SJCRH30 (cell line): ENCODE measurements at regions not wholly inside any gene's neighbourhood (a gene's known extent, or its start where the extent isn't known, plus 50 kb on each side); places are given as distances from the start of the nearest gene placed in this dataset.

Source experiments
- DNase-seq, 2 experiments: peaks; one replicate each; pipeline ENCODE4 v3.0.0-alpha.2; 2015 to 2020
- H3K27ac ChIP-seq: fragments of 250-450 bp; sonication (Bioruptor Pico); 2 replicates; pipeline ENCODE4 v1.5.1; 2020; ENCODE audit warnings: mild to moderate bottlenecking, moderate library complexity
- H3K27me3 ChIP-seq: fragments of 250-450 bp; sonication (Bioruptor Pico); 2 replicates; pipeline ENCODE4 v1.5.1; 2020; ENCODE audit warnings: mild to moderate bottlenecking, moderate library complexity
- H3K36me3 ChIP-seq: fragments of 250-450 bp; sonication (Bioruptor Pico); 2 replicates; pipeline ENCODE4 v1.5.1; 2020; ENCODE audit warnings: mild to moderate bottlenecking, moderate library complexity
- H3K4me1 ChIP-seq: fragments of 250-450 bp; sonication (Bioruptor Pico); 2 replicates; pipeline ENCODE4 v1.5.1; 2020; ENCODE audit warnings: mild to moderate bottlenecking, moderate library complexity
- H3K4me3 ChIP-seq: fragments of 250-450 bp; sonication (Bioruptor Pico); 2 replicates; pipeline ENCODE4 v1.5.1; 2020; ENCODE audit warnings: mild to moderate bottlenecking, moderate library complexity
- H3K9me3 ChIP-seq: fragments of 250-450 bp; sonication (Bioruptor Pico); replicated peaks from 2 replicates; pipeline ENCODE4 v1.5.1; 2020; ENCODE audit warnings: mild to moderate bottlenecking, moderate library complexity

DNA sequence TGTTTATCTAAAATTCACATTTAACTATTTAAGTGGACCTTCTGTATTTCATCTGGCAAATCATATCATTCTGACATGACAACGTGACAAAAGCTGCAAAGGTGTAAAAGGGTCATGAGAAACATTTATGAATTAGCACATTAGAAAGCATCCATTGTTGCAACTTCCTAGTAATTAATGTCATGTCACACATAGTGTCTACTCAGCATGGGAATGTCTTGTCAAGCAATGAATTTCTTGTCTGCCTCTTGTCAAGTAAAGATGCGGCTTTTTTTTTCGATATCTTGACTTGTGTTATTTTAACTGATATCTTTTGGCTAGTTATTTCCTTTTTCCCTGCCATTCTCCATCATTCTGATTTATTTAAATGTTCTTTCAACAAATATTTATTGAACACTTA is 463.5 kb upstream of the CXorf51B start:
- Histone ChIP-seq H3K36me3 (no peaks in the 10 kb centered on the region), H3K27me3 (no peaks in the 10 kb centered on the region), H3K27ac (no peak overlapping the region), H3K4me1 (no peaks in the 10 kb centered on the region), H3K4me3 (no peak overlapping the region), H3K9me3 (no peaks in the 10 kb centered on the region)
- DNase-seq: no peak

DNA sequence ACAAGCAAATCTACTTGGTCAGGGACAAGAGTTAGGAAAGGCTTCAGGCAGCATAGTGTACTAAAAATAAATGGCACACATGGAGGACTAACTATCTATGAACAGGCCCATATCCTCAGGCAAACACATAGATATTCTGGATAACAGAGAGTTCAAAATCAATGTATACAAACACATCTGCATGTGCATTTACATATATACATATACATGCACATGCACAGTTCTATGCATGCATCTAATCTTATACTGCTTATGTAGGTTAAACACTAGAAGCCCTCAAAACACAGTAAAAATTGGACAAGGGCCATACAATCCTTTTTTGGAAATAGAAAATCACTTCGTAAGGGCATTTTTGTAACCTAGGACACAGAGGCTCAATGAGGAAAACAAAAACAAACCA is 458.0 kb upstream of the CXorf51B start:
- Histone ChIP-seq H3K27ac (no peak overlapping the region), H3K4me1 (no peaks in the 10 kb centered on the region), H3K36me3 (no peaks in the 10 kb centered on the region)

DNA sequence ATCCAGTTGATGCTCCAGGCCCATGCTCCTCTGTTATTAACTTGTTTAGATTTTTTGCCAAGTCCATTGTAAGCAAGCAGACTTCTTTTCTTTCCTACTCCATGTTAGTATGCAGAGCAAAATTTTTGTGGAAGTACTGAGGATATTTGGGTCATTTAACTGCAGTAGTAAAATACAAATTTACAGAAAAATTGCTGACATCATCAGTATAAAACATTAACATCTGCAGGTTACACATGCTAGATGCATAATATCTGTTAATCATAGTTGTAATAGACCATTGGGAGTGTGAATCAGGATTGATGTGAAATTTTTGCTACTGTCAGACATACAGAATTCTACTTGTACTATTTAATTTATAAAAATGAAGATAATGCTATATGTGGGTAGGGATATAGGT is 454.1 kb upstream of the CXorf51B start:
- no peaks in the 10 kb centered on the region for H3K36me3 ChIP-seq
- H3K9me3 ChIP-seq: no peaks in the 10 kb centered on the region
- H3K4me1 ChIP-seq: no peaks in the 10 kb centered on the region

More for the DNA sequence above, 458.0 kb upstream of the CXorf51B start:
- Histone ChIP-seq H3K4me3 (no peak overlapping the region), H3K27me3 (no peaks in the 10 kb centered on the region), H3K9me3 (no peaks in the 10 kb centered on the region)
- DNase-seq: no peak

DNA sequence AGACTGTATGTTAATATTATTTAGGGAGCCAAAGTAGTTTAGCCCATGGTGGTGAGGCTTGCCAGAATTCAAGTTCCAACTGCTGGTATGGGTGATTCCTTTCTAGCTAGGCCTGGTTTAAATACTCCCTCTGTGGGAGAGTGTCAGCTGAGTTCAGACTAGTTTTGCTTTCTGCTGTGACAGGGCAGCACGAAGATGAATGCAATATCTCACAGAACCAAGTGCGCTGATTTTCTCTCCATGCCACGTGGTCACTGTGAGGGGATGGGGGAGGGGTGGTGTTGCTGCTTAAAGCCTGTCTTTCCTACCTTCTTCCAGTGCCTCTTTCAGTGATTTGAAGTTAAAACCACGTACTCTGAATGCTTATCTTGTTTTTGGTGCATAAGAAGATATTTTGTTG is 445.7 kb upstream of the CXorf51B start:
- Histone ChIP-seq H3K36me3 (no peaks in the 10 kb centered on the region), H3K9me3 (no peaks in the 10 kb centered on the region), H3K4me3 (no peak overlapping the region), H3K4me1 (no peaks in the 10 kb centered on the region), H3K27me3 (no peaks in the 10 kb centered on the region), H3K27ac (no peak overlapping the region)
- DNase-seq: no peak

More for the DNA sequence above, 454.1 kb upstream of the CXorf51B start:
- H3K27me3 ChIP-seq: no peaks in the 10 kb centered on the region
- no peak overlapping the region for H3K27ac ChIP-seq
- no peak for DNase-seq
- H3K4me3 ChIP-seq: no peak overlapping the region

DNA sequence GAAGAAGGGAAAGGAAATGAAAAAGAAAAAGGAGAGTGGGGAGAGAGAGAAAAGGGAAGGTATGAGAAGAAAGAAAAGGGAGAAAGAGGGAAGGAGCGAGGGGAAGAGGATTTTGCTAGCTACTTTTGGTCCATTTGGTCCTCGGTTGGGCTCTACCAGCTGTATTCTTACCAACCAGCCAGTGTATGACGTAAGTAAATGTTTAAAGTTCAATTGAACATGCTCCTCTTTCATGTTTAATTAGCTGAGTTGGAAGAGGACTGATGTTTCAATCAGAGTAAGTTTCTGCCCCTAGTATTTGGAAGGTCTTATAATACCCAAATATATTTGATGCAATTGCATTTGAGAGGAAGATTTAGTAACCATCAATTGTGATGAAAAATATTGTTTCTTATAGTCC is 424.0 kb upstream of the CXorf51B start:
- no peak overlapping the region for H3K4me3 ChIP-seq
- no peak for DNase-seq
- H3K27ac ChIP-seq: no peak overlapping the region
- no peaks in the 10 kb centered on the region for H3K27me3 ChIP-seq
- H3K36me3 ChIP-seq: no peaks in the 10 kb centered on the region
- no peaks in the 10 kb centered on the region for H3K4me1 ChIP-seq
- H3K9me3 ChIP-seq: no peaks in the 10 kb centered on the region

DNA sequence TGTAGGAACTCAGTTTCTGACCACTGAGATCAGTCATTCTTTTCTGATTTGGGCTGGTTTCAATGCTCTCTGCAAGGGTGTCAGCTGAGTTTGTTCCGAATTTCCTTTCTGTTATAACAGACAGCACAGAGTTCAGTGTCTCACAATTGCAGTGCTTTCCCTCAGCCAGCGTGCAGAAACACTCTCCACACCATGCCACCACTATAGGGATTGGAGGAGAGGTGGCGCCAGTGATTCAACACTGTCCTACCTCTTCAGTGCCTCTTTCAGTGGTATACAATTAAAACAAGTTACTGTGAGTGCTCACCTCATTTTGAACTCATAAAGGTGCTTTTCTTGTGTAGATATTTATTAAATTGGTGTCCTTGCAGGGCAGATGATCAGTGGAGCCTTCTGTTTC is 413.2 kb upstream of the CXorf51B start:
- H3K36me3 ChIP-seq: no peaks in the 10 kb centered on the region
- DNase-seq: peak in 1 of 2 experiments; percentile 0

DNA sequence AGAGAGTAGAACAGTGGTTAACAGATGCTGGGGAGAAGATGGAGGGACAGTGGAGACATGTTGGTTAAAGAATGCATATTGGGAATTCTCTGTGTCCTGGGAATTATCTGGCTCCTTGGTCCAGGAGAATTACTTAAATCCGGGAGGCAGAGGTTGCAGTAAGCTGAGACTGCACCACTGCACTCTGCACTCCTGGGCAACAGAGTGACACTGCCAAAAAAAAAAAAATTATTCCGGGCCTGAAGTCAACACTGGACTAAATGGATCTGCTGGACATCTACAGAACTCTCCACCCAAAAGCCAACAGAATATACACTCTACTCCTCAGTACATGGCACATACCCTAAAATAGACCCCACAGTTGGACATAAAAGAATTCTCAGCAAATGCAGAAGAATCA is 400.0 kb upstream of the CXorf51B start:
- Histone ChIP-seq H3K9me3 (no peaks in the 10 kb centered on the region), H3K27me3 (no peaks in the 10 kb centered on the region), H3K4me3 (no peak overlapping the region), H3K36me3 (no peaks in the 10 kb centered on the region), H3K27ac (no peak overlapping the region), H3K4me1 (no peaks in the 10 kb centered on the region)
- DNase-seq: no peak

More for the DNA sequence above, 413.2 kb upstream of the CXorf51B start:
- no peaks in the 10 kb centered on the region for H3K4me1 ChIP-seq
- H3K4me3 ChIP-seq: no peak overlapping the region
- no peaks in the 10 kb centered on the region for H3K27me3 ChIP-seq
- H3K9me3 ChIP-seq: no peaks in the 10 kb centered on the region
- H3K27ac ChIP-seq: no peak overlapping the region

DNA sequence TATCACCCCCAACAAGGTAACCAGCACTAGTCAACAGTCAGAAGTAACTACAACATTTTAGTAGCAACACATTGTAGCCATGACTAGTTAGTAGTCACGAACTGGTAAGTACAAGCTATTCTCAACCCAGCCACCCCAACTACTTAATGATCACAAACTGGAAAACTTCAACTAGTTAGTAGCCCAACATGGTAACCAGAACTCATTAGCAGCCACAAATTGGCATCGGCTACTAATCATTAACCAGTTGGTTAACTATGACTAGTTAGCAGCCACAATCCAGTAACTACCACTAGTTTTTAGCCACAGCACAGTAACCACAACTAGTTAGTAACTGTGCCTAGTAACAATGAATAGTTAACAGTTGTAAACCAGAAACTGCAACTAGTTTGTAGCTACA is 385.1 kb upstream of the CXorf51B start:
- no peak overlapping the region for H3K4me3 ChIP-seq
- no peaks in the 10 kb centered on the region for H3K9me3 ChIP-seq
- H3K36me3 ChIP-seq: no peaks in the 10 kb centered on the region
- DNase-seq: no peak
- no peaks in the 10 kb centered on the region for H3K27me3 ChIP-seq
- no peak overlapping the region for H3K27ac ChIP-seq
- H3K4me1 ChIP-seq: no peaks in the 10 kb centered on the region

DNA sequence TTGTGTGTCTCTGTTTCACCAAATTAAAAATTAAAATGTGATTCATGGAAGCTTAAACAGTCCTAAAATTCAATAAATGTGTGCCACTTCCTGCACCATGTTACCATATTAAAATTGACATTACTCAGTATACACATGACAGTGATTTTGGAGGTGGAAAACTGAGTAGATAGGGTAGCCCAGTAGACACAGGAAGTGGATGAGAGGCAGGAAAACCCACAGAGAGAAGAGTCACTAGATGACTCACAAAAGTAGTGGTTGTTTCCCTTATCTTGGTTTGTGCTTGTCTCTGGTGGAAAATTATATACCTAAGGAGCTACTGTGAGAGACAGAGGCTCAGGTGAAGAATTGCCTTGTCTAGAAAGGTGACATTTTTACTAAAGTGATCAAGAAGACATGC is 375.8 kb upstream of the CXorf51B start:
- Histone ChIP-seq H3K27ac (no peak overlapping the region), H3K4me3 (no peak overlapping the region), H3K4me1 (no peaks in the 10 kb centered on the region), H3K9me3 (no peaks in the 10 kb centered on the region), H3K36me3 (no peaks in the 10 kb centered on the region), H3K27me3 (no peaks in the 10 kb centered on the region)
- no peak for DNase-seq

DNA sequence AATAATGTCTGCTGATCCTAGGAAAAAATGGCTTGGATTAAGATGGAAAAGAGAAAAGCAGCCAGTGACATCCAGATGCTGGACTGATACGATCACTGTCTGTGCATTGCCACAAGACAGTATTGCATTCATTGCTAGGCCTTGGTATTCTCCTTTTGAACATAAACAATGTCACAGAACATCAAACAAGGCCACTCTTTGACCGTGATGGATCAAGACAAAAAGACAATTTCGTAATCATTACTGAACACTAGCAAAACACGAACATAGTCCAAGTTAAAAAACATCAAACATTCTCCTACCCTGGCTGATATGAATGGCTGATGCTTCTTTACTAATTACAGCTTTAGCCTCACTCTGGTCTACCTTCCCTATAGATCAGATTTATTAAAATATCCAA is 374.1 kb upstream of the CXorf51B start:
- H3K27ac ChIP-seq: no peak overlapping the region
- DNase-seq: no peak
- no peaks in the 10 kb centered on the region for H3K4me1 ChIP-seq
- H3K36me3 ChIP-seq: no peaks in the 10 kb centered on the region
- H3K9me3 ChIP-seq: no peaks in the 10 kb centered on the region
- H3K4me3 ChIP-seq: no peak overlapping the region
- H3K27me3 ChIP-seq: no peaks in the 10 kb centered on the region

DNA sequence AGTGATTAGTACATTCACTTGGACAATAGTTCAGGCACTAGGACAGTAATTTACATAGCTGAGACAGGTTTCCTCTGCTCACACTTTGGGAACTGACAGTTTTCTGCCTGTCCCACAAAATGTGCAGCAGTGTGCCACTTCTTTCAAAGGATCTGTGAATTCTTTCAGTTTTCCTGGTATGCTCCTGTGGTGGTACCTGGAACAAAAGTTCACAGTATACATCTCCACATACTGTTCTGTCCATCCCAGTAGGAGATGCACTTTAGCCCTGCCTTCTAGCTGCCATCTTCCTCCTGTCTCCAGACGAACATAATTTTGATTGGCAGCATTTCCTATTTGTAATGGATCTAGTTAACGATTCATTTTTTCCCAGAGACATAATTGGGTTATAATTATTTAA is 360.8 kb upstream of the CXorf51B start:
- H3K4me3 ChIP-seq: no peak overlapping the region

DNA sequence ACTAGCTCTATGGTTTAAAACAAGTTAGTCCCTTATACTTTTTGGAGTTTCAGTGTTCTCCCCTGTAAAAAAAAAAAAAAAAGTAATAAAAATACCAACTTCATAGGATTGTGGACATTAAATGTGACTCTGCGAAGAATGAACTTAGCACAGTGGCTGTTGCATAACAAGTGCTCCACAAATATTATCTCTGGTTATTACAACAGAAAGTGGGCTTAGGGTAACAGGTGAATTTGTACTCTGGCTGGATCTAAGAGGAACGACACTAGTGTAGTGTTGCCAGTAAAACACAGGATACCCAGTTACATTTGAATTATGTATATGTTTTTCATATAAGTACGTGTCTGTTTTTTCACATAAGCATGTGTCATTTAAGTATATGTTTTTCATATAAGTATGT is 360.3 kb upstream of the CXorf51B start:
- H3K27ac ChIP-seq: no peak overlapping the region
- DNase-seq: no peak
- no peak overlapping the region for H3K4me3 ChIP-seq
- no peaks in the 10 kb centered on the region for H3K9me3 ChIP-seq
- no peaks in the 10 kb centered on the region for H3K36me3 ChIP-seq
- no peaks in the 10 kb centered on the region for H3K27me3 ChIP-seq
- H3K4me1 ChIP-seq: no peaks in the 10 kb centered on the region

More for the DNA sequence above, 360.8 kb upstream of the CXorf51B start:
- Histone ChIP-seq H3K36me3 (no peaks in the 10 kb centered on the region), H3K4me1 (no peaks in the 10 kb centered on the region), H3K27me3 (no peaks in the 10 kb centered on the region), H3K9me3 (no peaks in the 10 kb centered on the region), H3K27ac (no peak overlapping the region)
- DNase-seq: no peak

DNA sequence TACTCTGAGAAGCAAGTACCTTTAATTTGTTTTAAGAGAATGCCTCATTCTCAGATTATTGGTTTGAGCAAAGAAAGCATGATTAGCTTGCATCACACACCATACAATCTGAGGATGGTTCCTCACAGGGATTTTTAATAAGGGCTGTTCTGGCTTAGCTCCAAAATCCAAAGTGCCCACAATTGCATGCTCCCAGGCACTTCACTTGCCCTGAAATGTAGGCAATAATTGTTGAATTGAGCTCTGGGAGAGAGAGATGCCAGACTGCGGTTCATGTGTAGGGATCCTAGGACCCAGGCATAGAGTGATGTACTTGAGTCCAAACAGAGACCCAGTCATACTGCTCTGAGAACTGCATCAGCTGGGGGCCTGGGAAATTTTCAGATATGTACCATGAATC is 358.4 kb upstream of the CXorf51B start:
- no peaks in the 10 kb centered on the region for H3K4me1 ChIP-seq
- no peak for DNase-seq
- H3K9me3 ChIP-seq: no peaks in the 10 kb centered on the region
- no peaks in the 10 kb centered on the region for H3K27me3 ChIP-seq
- no peak overlapping the region for H3K4me3 ChIP-seq
- H3K36me3 ChIP-seq: no peaks in the 10 kb centered on the region
- no peak overlapping the region for H3K27ac ChIP-seq

DNA sequence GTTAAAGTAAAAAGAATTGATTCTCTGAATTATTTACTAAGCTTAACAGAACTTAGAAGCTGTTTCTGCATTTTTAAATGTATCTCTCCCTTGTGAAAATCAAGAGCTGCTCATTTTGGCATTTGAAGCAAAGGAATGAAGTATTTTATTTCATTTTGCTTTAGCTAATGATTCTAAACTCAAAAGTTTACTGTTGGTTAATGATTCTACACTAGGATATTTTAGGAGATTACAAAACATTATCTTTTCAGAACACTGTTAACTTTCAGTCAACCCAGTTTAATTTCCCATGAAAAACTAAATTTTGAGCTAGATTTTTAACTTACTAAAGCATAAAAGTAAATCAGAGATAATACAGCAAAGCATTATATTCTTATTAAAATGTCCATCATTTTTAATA is 355.2 kb upstream of the CXorf51B start:
- no peaks in the 10 kb centered on the region for H3K9me3 ChIP-seq
- no peak overlapping the region for H3K4me3 ChIP-seq
- H3K27me3 ChIP-seq: no peaks in the 10 kb centered on the region
- no peaks in the 10 kb centered on the region for H3K36me3 ChIP-seq
- no peak overlapping the region for H3K27ac ChIP-seq
- DNase-seq: no peak
- no peaks in the 10 kb centered on the region for H3K4me1 ChIP-seq

DNA sequence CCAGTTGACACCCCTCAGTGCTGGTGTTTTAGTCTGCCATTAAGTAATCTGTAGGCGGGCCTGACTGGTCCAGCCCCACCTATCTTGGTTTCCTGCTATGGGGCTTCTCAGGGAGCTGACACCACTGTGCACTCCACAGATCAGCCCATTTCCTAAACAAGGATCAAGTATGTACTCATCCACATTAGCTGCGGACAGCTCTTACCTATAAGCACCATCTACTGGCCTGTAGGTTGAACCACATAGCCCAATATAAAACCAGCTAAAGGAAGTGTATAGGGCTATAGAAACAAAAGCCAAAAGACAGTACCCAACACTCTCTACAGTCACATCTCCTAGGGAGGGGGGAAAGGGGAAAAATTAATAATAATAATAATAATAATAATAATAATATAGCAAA is 353.5 kb upstream of the CXorf51B start:
- no peak for DNase-seq
- Histone ChIP-seq H3K27ac (no peak overlapping the region), H3K4me3 (no peak overlapping the region), H3K9me3 (no peaks in the 10 kb centered on the region), H3K4me1 (no peaks in the 10 kb centered on the region), H3K27me3 (no peaks in the 10 kb centered on the region), H3K36me3 (no peaks in the 10 kb centered on the region)

DNA sequence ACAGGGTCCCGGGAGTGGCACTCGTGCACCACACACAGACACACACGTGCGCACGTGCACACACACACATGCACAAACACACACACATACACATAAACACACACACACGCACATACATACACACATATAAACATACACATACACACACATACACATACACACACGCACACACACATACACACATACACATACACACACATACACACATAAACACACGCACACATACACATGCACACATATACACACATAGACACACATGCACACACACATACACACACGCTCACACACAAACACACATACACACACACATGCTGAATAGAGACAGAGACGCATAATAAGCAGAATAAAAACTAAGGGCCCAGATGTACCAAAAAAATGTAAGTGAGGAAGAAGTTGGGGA is 332.2 kb upstream of the CXorf51B start:
- Histone ChIP-seq H3K9me3 (no peaks in the 10 kb centered on the region), H3K4me3 (no peak overlapping the region), H3K27me3 (no peaks in the 10 kb centered on the region), H3K36me3 (no peaks in the 10 kb centered on the region), H3K27ac (no peak overlapping the region), H3K4me1 (no peaks in the 10 kb centered on the region)
- DNase-seq: no peak

DNA sequence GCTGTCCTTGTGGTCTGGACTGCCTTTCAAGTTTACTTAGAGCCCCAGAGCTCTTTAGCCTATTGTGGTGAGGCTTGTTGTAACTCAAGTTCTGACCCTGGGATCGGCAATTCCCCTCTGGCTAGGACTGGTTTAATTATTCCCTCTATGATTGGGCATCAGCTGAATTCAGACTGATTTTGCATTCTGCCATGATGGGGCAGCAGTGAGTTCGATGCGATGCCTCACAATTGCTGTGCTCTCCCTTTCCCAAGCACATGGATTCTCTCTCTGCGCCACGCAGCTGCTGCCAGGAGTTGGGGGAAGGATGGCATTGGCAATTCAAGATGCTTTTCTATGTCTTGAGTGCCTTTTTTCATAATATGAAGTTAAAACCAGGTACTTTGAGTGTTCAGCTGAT is 327.8 kb upstream of the CXorf51B start:
- H3K4me3 ChIP-seq: no peak overlapping the region
- H3K27me3 ChIP-seq: no peaks in the 10 kb centered on the region
- no peaks in the 10 kb centered on the region for H3K9me3 ChIP-seq
- H3K27ac ChIP-seq: no peak overlapping the region
- H3K36me3 ChIP-seq: no peaks in the 10 kb centered on the region
- DNase-seq: peak in 1 of 2 experiments; percentile 1
- no peaks in the 10 kb centered on the region for H3K4me1 ChIP-seq
